GM12878 (cell line): ENCODE measurements at regions not wholly inside any gene's neighbourhood (a gene's known extent, or its start where the extent isn't known, plus 50 kb on each side); places are given as distances from the start of the nearest gene placed in this dataset.

Experiments used
- ATAC-seq: fragments of 200-7000 bp; cut with Tn5 transposase; 3 replicates; pipeline ENCODE4 v1.9.1; 2020; ENCODE audit warnings: mild to moderate bottlenecking, moderate library complexity
- BruUV-seq: library from RNA; stranded (reverse); fragments of 400-500 nt; replicated peaks from 2 replicates; lab custom pipeline; 2021; lab: Mats Ljungman, UMichigan
- CTCF ChIA-PET: fragments of 300-600 bp; sonication (Branson Sonifier 250); formaldehyde crosslinking; extraction: SDS; loops from one replicate; lab custom pipeline; 2021; ENCODE audit warnings: inconsistent platforms; lab: Yijun Ruan, JAX
- POLR2A ChIA-PET: fragments of 350-600 bp; formaldehyde crosslinking; extraction: SDS; loops from one replicate; lab custom pipeline; 2021; ENCODE audit warnings: inconsistent platforms; lab: Charles Lee
- RAD21 ChIA-PET: fragments of 300-600 bp; sonication (Branson Sonifier 250); formaldehyde crosslinking; loops from one replicate; lab custom pipeline; 2023; ENCODE audit warnings: antibody characterized with exemption; ENCODE audit not compliant: unreplicated experiment; lab: Charles Lee
- SMC1A ChIA-PET: fragments of 300-600 bp; sonication (Branson Sonifier 250); formaldehyde crosslinking; loops from one replicate; lab custom pipeline; 2023; ENCODE audit not compliant: unreplicated experiment, uncharacterized antibody; lab: Charles Lee
- DNase-seq: peaks from one replicate; pipeline ENCODE4 v3.0.0-alpha.2; 2011; ENCODE audit warnings: low read depth, low spot score
- FAIRE-seq: peaks from 3 replicates; lab custom pipeline; 2011; peaks lifted over from hg19 to GRCh38; lab: Jason Lieb, UNC
- H2AFZ ChIP-seq: 2 replicates; pipeline ENCODE4 v1.6.0; 2011; ENCODE audit warnings: low read depth, low read length, control low read depth; ENCODE audit not compliant: control insufficient read depth
- H3K27ac ChIP-seq: 2 replicates; pipeline ENCODE4 v1.5.1; 2011; ENCODE audit warnings: control low read depth; ENCODE audit not compliant: control insufficient read depth, insufficient read depth
- H3K27me3 ChIP-seq, 2 experiments: replicated peaks in 1 of 2; 2 replicates each; pipeline versions ENCODE4 v1.6.0 to v1.6.1; 2011; ENCODE audit warnings: low read length in 1 of 2; ENCODE audit not compliant: control insufficient read depth in 2 of 2, insufficient read depth in 2 of 2
- H3K36me3 ChIP-seq, 2 experiments: 2 replicates each; pipeline ENCODE4 v1.5.1; 2011; ENCODE audit warnings: low read length in 1 of 2; ENCODE audit not compliant: control insufficient read depth in 2 of 2, insufficient read depth in 2 of 2
- H3K4me1 ChIP-seq: 2 replicates; pipeline ENCODE4 v1.6.1; 2011; ENCODE audit warnings: mild to moderate bottlenecking, low read length, moderate library complexity, mixed read lengths; ENCODE audit not compliant: control insufficient read depth, insufficient read depth
- H3K4me2 ChIP-seq: 2 replicates; pipeline ENCODE4 v1.6.0; 2011; ENCODE audit warnings: control low read depth; ENCODE audit not compliant: control insufficient read depth, insufficient read depth
- H3K4me3 ChIP-seq: fragments of 200-600 bp; sonication (generic); 2 replicates; pipeline ENCODE4 v1.5.1; 2016
- H3K79me2 ChIP-seq: 2 replicates; pipeline ENCODE4 v1.6.0; 2011; ENCODE audit warnings: low read length; ENCODE audit not compliant: control insufficient read depth, insufficient read depth
- H3K9ac ChIP-seq: 2 replicates; pipeline ENCODE4 v1.8.0; 2011; ENCODE audit warnings: low read length, control low read depth, mixed read lengths; ENCODE audit not compliant: control insufficient read depth, insufficient read depth
- H3K9me3 ChIP-seq: replicated peaks from 3 replicates; pipeline ENCODE4 v1.5.1; 2011; ENCODE audit warnings: mild to moderate bottlenecking, low read length; ENCODE audit not compliant: control insufficient read depth, insufficient read depth
- H4K20me1 ChIP-seq: 2 replicates; pipeline ENCODE4 v1.6.0; 2011; ENCODE audit not compliant: control insufficient read depth, insufficient read depth
- CHD2 ChIP-seq: IDR thresholded peaks from 2 replicates; pipeline ENCODE4 v1.6.1; 2011; ENCODE audit warnings: low read depth, low read length, improper control_type of control experiment, borderline replicate concordance
- IRF4 ChIP-seq: IDR thresholded peaks from 2 replicates; pipeline ENCODE4 v1.6.1; 2011; ENCODE audit warnings: low read depth, low read length
- MEF2A ChIP-seq: IDR thresholded peaks from 2 replicates; pipeline ENCODE4 v1.6.1; 2011; ENCODE audit warnings: low read depth, mild to moderate bottlenecking, low read length, moderate library complexity; ENCODE audit not compliant: insufficient read depth
- NFIC ChIP-seq: IDR thresholded peaks from 2 replicates; pipeline ENCODE4 v1.6.1; 2012; ENCODE audit warnings: low read depth, mild to moderate bottlenecking, inconsistent platforms, low read length, moderate library complexity
- RBBP5 ChIP-seq: fragments of 200-600 bp; sonication (generic); conservative IDR thresholded peaks from 2 replicates; pipeline ENCODE4 v1.6.1; 2016
- RFX5 ChIP-seq: IDR thresholded peaks from 2 replicates; pipeline ENCODE4 v1.6.1; 2011; ENCODE audit warnings: low read depth, low read length, improper control_type of control experiment
- SIX5 ChIP-seq: IDR thresholded peaks from 2 replicates; pipeline ENCODE4 v1.6.1; 2011; ENCODE audit warnings: mild to moderate bottlenecking, low read depth, low read length, moderate library complexity; ENCODE audit not compliant: severe bottlenecking
- SMAD1 ChIP-seq: fragments of 450-650 bp; IDR thresholded peaks from 2 replicates; pipeline ENCODE4 v1.6.1; 2018; ENCODE audit warnings: mild to moderate bottlenecking, low read depth; ENCODE audit not compliant: partially characterized antibody
- SMAD5 ChIP-seq: IDR thresholded peaks from 2 replicates; pipeline ENCODE4 v1.6.1; 2016; ENCODE audit warnings: antibody characterized with exemption, low read depth
- ZNF217 ChIP-seq: fragments of 450-650 bp; IDR thresholded peaks from 2 replicates; pipeline ENCODE4 v1.6.1; 2017; ENCODE audit warnings: antibody characterized with exemption, mild to moderate bottlenecking
- WGBS: methylation state at CpG from one replicate; pipeline ENCODE4 v1.1.6; 2016; ENCODE audit warnings: low lambda C conversion rate; ENCODE audit not compliant: insufficient replicate concordance, insufficient coverage; ENCODE audit errors: missing lambda C conversion rate; 5-methylcytosine and 5-hydroxymethylcytosine counted together
- in situ Hi-C: fragments of 300-500 bp; cut with MboI; formaldehyde crosslinking; loops from 9 replicates; pipeline ENCODE4 v1.14.3; 2018; ENCODE audit warnings: mixed read lengths
- intact Hi-C: fragments of 100-400 bp; cut with micrococcal nuclease; formaldehyde crosslinking; loops from one replicate; pipeline ENCODE4 v1.14.2; 2022; ENCODE audit not compliant: unreplicated experiment
- TF ChIP-seq, protein P1 (sequence below): IDR thresholded peaks from 2 replicates; pipeline ENCODE4 v1.6.1; 2012; ENCODE audit warnings: low read depth, low read length, improper control_type of control experiment
- TF ChIP-seq, protein P2 (sequence below): fragments of 450-650 bp; IDR thresholded peaks from 2 replicates; pipeline ENCODE4 v1.6.1; 2017; ENCODE audit warnings: low read depth, mild to moderate bottlenecking, moderate library complexity
- TF ChIP-seq, protein P3 (sequence below): fragments of 450-650 bp; formaldehyde crosslinking; IDR thresholded peaks from 2 replicates; pipeline ENCODE4 v1.5.0; 2022; ENCODE audit warnings: mild to moderate bottlenecking, missing genetic modification characterization

DNA sequence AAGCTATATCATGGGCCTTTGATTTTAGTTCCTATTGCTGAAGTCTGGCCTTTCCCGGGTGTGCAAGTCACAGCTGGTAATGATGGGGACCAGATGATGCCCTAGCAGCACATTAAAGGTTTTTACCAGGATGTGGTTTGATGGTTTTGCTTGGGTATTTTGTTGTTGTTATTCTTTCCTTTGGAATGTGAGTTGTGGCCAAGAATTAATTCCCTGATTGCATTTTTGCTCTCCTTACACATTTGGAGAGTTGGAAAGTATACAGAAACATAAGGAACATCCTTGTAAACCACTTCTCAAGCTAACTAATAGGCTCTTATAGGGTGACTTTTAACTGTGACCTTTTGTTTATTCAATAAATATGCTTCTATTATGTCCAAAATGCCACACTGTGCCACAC lies 154.1 kb upstream of the MMADHC start:
- ChIA-PET SMC1A (no interaction called here), CTCF (interaction anchor here (1.8 kb wide), 1 partner anchor 10 kb away, joined by 3 read pairs; no protein-coding TSS in a partner anchor), POLR2A (no interaction called here), RAD21 (no interaction called here)
- FAIRE-seq (no peak), DNase-seq (no peak)
- in situ Hi-C loops, result no loop called here
- 0% methylated on average over 1 of the region's 1 CpG for WGBS
- H3K9me3 ChIP-seq, result no peaks in the 10 kb centered on the region
- H3K36me3 ChIP-seq, result no peaks in the 10 kb centered on the region
- intact Hi-C loops, result no loop called here
- no peaks in the 10 kb centered on the region for H3K79me2 ChIP-seq
- no TSS peak for BruUV-seq
- H4K20me1 ChIP-seq, result no peaks in the 10 kb centered on the region
- no peak overlapping the region for H3K4me2 ChIP-seq
- H2AFZ ChIP-seq, result no peak overlapping the region
- no peak overlapping the region for H3K27ac ChIP-seq
- no peaks in the 10 kb centered on the region for H3K4me1 ChIP-seq
- no peaks in the 10 kb centered on the region for H3K27me3 ChIP-seq
- H3K4me3 ChIP-seq, result no peak overlapping the region
- TF ChIP-seq, protein P1, sequence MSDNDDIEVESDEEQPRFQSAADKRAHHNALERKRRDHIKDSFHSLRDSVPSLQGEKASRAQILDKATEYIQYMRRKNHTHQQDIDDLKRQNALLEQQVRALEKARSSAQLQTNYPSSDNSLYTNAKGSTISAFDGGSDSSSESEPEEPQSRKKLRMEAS, result no peak
- TF ChIP-seq IRF4 (no peak), RBBP5 (no peak), MEF2A (no peak)
- TF ChIP-seq, protein P2, sequence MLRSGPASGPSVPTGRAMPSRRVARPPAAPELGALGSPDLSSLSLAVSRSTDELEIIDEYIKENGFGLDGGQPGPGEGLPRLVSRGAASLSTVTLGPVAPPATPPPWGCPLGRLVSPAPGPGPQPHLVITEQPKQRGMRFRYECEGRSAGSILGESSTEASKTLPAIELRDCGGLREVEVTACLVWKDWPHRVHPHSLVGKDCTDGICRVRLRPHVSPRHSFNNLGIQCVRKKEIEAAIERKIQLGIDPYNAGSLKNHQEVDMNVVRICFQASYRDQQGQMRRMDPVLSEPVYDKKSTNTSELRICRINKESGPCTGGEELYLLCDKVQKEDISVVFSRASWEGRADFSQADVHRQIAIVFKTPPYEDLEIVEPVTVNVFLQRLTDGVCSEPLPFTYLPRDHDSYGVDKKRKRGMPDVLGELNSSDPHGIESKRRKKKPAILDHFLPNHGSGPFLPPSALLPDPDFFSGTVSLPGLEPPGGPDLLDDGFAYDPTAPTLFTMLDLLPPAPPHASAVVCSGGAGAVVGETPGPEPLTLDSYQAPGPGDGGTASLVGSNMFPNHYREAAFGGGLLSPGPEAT, result no peak
- TF ChIP-seq, all 136 proteins: peak for 0
- no peak for ATAC-seq
- H3K9ac ChIP-seq, result no peak overlapping the region

DNA sequence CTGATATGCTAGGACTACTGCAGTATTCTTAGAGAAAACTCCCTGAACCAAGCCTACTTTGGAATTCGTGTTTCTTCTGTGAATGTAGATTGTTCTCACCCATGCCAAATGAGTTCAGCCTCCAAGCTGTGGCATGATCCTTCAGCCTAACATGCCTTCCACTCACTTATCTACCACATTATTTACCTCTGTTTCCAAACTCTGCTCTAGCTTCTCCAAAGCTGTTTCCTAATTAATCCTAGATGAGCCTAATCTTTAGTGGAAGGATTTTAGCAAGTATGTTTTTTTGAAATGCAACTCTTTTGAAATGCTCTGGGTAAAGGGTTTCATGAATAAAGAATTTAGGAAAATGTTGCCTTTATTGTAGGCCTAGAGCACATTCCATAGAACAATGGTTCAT lies 152.9 kb upstream of the MMADHC start:
- BruUV-seq, result no TSS peak
- Histone ChIP-seq H3K27ac (no peak overlapping the region), H3K36me3 (no peaks in the 10 kb centered on the region), H4K20me1 (no peaks in the 10 kb centered on the region), H3K79me2 (no peaks in the 10 kb centered on the region), H3K9ac (no peak overlapping the region), H3K4me3 (no peak overlapping the region), H3K4me2 (no peak overlapping the region), H3K27me3 (no peaks in the 10 kb centered on the region), H3K4me1 (no peaks in the 10 kb centered on the region), H2AFZ (no peak overlapping the region), H3K9me3 (no peaks in the 10 kb centered on the region)
- ChIA-PET CTCF (interaction anchor here (1.8 kb wide), 1 partner anchor 9 kb away, joined by 3 read pairs; no protein-coding TSS in a partner anchor), RAD21 (no interaction called here), SMC1A (no interaction called here), POLR2A (no interaction called here)
- FAIRE-seq (no peak), DNase-seq (no peak), ATAC-seq (no peak)
- intact Hi-C loops, result no loop called here
- TF ChIP-seq, protein P3, sequence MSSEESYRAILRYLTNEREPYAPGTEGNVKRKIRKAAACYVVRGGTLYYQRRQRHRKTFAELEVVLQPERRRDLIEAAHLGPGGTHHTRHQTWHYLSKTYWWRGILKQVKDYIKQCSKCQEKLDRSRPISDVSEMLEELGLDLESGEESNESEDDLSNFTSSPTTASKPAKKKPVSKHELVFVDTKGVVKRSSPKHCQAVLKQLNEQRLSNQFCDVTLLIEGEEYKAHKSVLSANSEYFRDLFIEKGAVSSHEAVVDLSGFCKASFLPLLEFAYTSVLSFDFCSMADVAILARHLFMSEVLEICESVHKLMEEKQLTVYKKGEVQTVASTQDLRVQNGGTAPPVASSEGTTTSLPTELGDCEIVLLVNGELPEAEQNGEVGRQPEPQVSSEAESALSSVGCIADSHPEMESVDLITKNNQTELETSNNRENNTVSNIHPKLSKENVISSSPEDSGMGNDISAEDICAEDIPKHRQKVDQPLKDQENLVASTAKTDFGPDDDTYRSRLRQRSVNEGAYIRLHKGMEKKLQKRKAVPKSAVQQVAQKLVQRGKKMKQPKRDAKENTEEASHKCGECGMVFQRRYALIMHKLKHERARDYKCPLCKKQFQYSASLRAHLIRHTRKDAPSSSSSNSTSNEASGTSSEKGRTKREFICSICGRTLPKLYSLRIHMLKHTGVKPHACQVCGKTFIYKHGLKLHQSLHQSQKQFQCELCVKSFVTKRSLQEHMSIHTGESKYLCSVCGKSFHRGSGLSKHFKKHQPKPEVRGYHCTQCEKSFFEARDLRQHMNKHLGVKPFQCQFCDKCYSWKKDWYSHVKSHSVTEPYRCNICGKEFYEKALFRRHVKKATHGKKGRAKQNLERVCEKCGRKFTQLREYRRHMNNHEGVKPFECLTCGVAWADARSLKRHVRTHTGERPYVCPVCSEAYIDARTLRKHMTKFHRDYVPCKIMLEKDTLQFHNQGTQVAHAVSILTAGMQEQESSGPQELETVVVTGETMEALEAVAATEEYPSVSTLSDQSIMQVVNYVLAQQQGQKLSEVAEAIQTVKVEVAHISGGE (CRISPR knock-in tag), result no peak
- TF ChIP-seq NFIC, result no peak
- no peak for TF ChIP-seq RFX5
- TF ChIP-seq SIX5, result no peak
- TF ChIP-seq SMAD5, result no peak
- TF ChIP-seq CHD2, result no peak
- no peak for TF ChIP-seq SMAD1
- TF ChIP-seq ZNF217, result no peak
- WGBS, result 0% methylated on average over 1 of the region's 1 CpG
- in situ Hi-C loops, result no loop called here
